Glutamatergic neuron (in vitro differentiated cells): ENCODE measurements at regions not wholly inside any gene's neighbourhood (a gene's known extent, or its start where the extent isn't known, plus 50 kb on each side); places are given as distances from the start of the nearest gene placed in this dataset.
"Not testable (repeated sequence)": the region's sequence is repeated elsewhere in the genome, so short reads cannot be mapped to it uniquely, and the experiment has no call there.

Experiments used
- DNase-seq: peaks from one replicate; pipeline ENCODE4 v3.0.0; 2022
- H3K27ac Mint-ChIP-seq: one replicate; pipeline ENCODE4 v1.8.0; 2020; ENCODE audit warnings: mild to moderate bottlenecking, mixed read lengths, inconsistent platforms; ENCODE audit not compliant: unreplicated experiment
- H3K27me3 Mint-ChIP-seq: one replicate; pipeline ENCODE4 v1.8.0; 2020; ENCODE audit warnings: mild to moderate bottlenecking, moderate library complexity, mixed read lengths, inconsistent platforms; ENCODE audit not compliant: unreplicated experiment
- H3K36me3 Mint-ChIP-seq: one replicate; pipeline ENCODE4 v1.8.0; 2020; ENCODE audit warnings: mild to moderate bottlenecking, mixed read lengths, inconsistent platforms; ENCODE audit not compliant: unreplicated experiment
- H3K4me1 Mint-ChIP-seq: one replicate; pipeline ENCODE4 v1.8.0; 2020; ENCODE audit warnings: mild to moderate bottlenecking, low read depth, mixed read lengths, inconsistent platforms; ENCODE audit not compliant: unreplicated experiment
- H3K4me3 Mint-ChIP-seq: one replicate; pipeline ENCODE4 v1.8.0; 2020; ENCODE audit warnings: mild to moderate bottlenecking, mixed read lengths, inconsistent platforms; ENCODE audit not compliant: unreplicated experiment
- H3K9me3 Mint-ChIP-seq: one replicate; pipeline ENCODE4 v1.8.0; 2020; ENCODE audit warnings: mild to moderate bottlenecking, moderate library complexity, mixed read lengths, inconsistent platforms; ENCODE audit not compliant: unreplicated experiment
- CTCF ChIP-seq: fragments of 200-600 bp; sonication (generic); IDR thresholded peaks from one replicate; pipeline ENCODE4 v1.5.0; 2021; ENCODE audit not compliant: partially characterized antibody, unreplicated experiment

- DNase-seq: no peak
- Mint-ChIP-seq H3K27me3 (peaks cover 9% of the 10 kb centered on the region), H3K36me3 (peaks cover 15% of the 10 kb centered on the region), H3K9me3 (peaks cover 28% of the 10 kb centered on the region), H3K27ac (no peak overlapping the region), H3K4me3 (no peak overlapping the region), H3K4me1 (no peaks in the 10 kb centered on the region)
- no peak for TF ChIP-seq CTCF
Observed at GRCh38 chr20:29790510-29790909, 1467.0 kb upstream of the DEFB115 start.

GRCh38 chr20:29831508-29831907, 1426.0 kb upstream of the DEFB115 start:
- not testable (repeated sequence) for H3K27ac Mint-ChIP-seq, H3K4me3 Mint-ChIP-seq, H3K4me1 Mint-ChIP-seq, H3K27me3 Mint-ChIP-seq, DNase-seq
- H3K9me3 Mint-ChIP-seq: peaks cover 33% of the 10 kb centered on the region
- H3K36me3 Mint-ChIP-seq: peaks cover 12% of the 10 kb centered on the region

GRCh38 chr20:29868014-29868413, 1389.5 kb upstream of the DEFB115 start:
- H3K4me3 Mint-ChIP-seq, H3K4me1 Mint-ChIP-seq, H3K27ac Mint-ChIP-seq, DNase-seq, H3K36me3 Mint-ChIP-seq, H3K27me3 Mint-ChIP-seq: not testable (repeated sequence)
- peaks cover 18% of the 10 kb centered on the region for H3K9me3 Mint-ChIP-seq

- not testable (repeated sequence) for H3K27ac Mint-ChIP-seq, H3K4me3 Mint-ChIP-seq, H3K4me1 Mint-ChIP-seq, DNase-seq, H3K36me3 Mint-ChIP-seq, H3K27me3 Mint-ChIP-seq
- H3K9me3 Mint-ChIP-seq: peaks cover 19% of the 10 kb centered on the region
Observed at GRCh38 chr20:29868688-29869087, 1388.8 kb upstream of the DEFB115 start.

GRCh38 chr20:29871816-29872215, 1385.6 kb upstream of the DEFB115 start:
- not testable (repeated sequence) for H3K4me1 Mint-ChIP-seq, DNase-seq, H3K4me3 Mint-ChIP-seq, H3K27ac Mint-ChIP-seq
- H3K9me3 Mint-ChIP-seq: peaks cover 29% of the 10 kb centered on the region
- H3K36me3 Mint-ChIP-seq: peaks cover 12% of the 10 kb centered on the region
- peaks cover 15% of the 10 kb centered on the region for H3K27me3 Mint-ChIP-seq

GRCh38 chr20:29873946-29874345, 1383.5 kb upstream of the DEFB115 start:
- peaks cover 26% of the 10 kb centered on the region for H3K27me3 Mint-ChIP-seq
- no peak for TF ChIP-seq CTCF
- H3K4me1 Mint-ChIP-seq: no peaks in the 10 kb centered on the region
- H3K4me3 Mint-ChIP-seq: no peak overlapping the region
- peaks cover 42% of the 10 kb centered on the region for H3K9me3 Mint-ChIP-seq
- no peak overlapping the region for H3K27ac Mint-ChIP-seq
- peak; percentile 65 for DNase-seq
- peaks cover 19% of the 10 kb centered on the region for H3K36me3 Mint-ChIP-seq

GRCh38 chr20:29874476-29875202, 1382.8 kb upstream of the DEFB115 start:
- Mint-ChIP-seq H3K36me3 (peaks cover 19% of the 10 kb centered on the region), H3K27me3 (peaks cover 29% of the 10 kb centered on the region), H3K27ac (no peak overlapping the region), H3K4me3 (no peak overlapping the region), H3K9me3 (peaks cover 45% of the 10 kb centered on the region), H3K4me1 (no peaks in the 10 kb centered on the region)
- DNase-seq: no peak
- no peak for TF ChIP-seq CTCF

GRCh38 chr20:29875321-29876083, 1382.0 kb upstream of the DEFB115 start:
- H3K4me3 Mint-ChIP-seq, H3K4me1 Mint-ChIP-seq, DNase-seq: not testable (repeated sequence)
- H3K27me3 Mint-ChIP-seq: peaks cover 29% of the 10 kb centered on the region
- peak overlapping the region; percentile 30 for H3K27ac Mint-ChIP-seq
- H3K36me3 Mint-ChIP-seq: peaks cover 19% of the 10 kb centered on the region
- peaks cover 48% of the 10 kb centered on the region for H3K9me3 Mint-ChIP-seq
